ENCODE measurements at regions not wholly inside any gene's neighbourhood (a gene's known extent, or its start where the extent isn't known, plus 50 kb on each side); places are given as distances from the start of the nearest gene placed in this dataset.

- DNase-seq: no peak
- intact Hi-C loops (cut with DNase I): no loop called here
Observed at GRCh38 chr2:19503406-19503805, 145.0 kb upstream of the OSR1 start.

- intact Hi-C loops (cut with DNase I): no loop called here
- no peak for DNase-seq
Observed at GRCh38 chr2:19500126-19500525, 141.7 kb upstream of the OSR1 start.

- no peak for DNase-seq
- intact Hi-C loops (cut with DNase I): no loop called here
Observed at GRCh38 chr2:19496646-19497045, 138.2 kb upstream of the OSR1 start.

GRCh38 chr2:19494241-19494640 is 135.8 kb upstream of the OSR1 start:
- intact Hi-C loops (cut with DNase I): no loop called here
- no peak for DNase-seq

GRCh38 chr2:19491796-19492195 is 133.4 kb upstream of the OSR1 start:
- no peak for DNase-seq
- intact Hi-C loops (cut with DNase I): no loop called here

DNA sequence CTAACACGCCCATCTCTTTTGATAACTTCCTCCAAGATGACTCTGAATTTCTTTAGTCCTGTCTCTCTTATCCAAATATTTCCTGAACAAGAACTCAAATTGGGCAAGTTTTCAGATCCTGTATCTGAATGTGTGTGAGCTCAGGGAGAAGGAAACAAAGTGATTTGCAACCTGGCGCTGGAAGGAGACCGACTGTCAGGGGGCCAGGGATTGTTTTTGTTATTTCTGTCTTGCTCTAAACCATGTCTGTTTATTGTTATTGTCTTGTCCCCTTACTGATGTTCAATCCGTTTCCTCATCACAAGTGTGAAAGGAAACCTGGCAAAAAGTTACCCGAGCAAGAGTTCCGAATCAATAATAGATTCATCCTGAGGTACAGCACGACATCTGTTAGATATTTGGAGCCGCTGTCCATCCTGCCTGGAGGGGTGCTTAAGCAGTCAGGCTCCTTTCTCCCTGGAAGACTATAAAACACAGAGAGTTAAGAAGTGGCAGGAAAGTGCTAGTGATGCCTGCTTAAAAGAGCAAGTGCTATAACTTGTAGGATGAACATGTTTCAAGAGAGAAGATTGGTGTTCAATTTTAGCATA is 132.5 kb upstream of the OSR1 start:
- no peak for DNase-seq
- intact Hi-C loops (cut with DNase I): no loop called here

DNA sequence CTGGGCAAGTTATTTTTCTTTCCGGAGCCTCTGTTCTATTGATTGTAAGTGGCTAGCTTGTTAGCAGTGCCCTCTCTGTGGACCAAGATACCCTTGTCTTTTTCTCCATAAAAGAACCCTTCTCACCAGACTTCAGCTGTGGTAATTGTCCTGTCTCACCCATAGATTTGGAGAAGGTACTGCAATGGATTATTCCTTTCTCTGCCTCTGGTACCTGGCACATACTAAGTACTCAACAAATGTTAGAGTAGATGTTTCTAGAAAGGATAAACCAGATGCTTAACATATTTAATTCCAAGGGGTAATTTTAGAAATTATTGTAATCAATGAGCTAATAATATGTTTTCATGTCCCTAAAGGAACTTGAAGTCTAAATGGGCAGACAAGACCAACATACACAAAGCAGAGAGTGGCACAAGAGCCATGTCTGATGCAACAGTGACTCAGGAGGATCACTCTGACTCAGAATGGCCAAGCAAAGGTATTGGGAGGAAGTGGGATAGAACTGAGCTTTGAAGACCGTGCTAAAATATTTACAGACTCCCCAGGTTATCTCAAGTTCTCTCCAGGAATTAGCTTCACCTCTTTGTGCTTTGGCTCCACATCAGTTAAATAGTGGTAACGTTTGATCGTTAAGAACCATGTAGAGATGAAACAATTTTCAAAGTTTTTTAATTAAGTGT is 129.7 kb upstream of the OSR1 start:
- no peak for DNase-seq
- intact Hi-C loops (cut with DNase I): no loop called here

- DNase-seq: no peak
- intact Hi-C loops (cut with DNase I): no loop called here
Observed at GRCh38 chr2:19484736-19485135, 126.3 kb upstream of the OSR1 start.

- intact Hi-C loops (cut with DNase I): no loop called here
- DNase-seq: no peak
Observed at GRCh38 chr2:19480673-19481072, 122.2 kb upstream of the OSR1 start.

- intact Hi-C loops (cut with DNase I): no loop called here
- DNase-seq: no peak
Observed at GRCh38 chr2:19479666-19480065, 121.2 kb upstream of the OSR1 start.

GRCh38 chr2:19478409-19478808 is 120.0 kb upstream of the OSR1 start:
- intact Hi-C loops (cut with DNase I): no loop called here
- no peak for DNase-seq

- intact Hi-C loops (cut with DNase I): no loop called here
- DNase-seq: no peak
Observed at GRCh38 chr2:19476327-19476726, 117.9 kb upstream of the OSR1 start.

- intact Hi-C loops (cut with DNase I): no loop called here
- DNase-seq: peak in 26 of 42 donors; percentile 3 to 58 (median 22)
Observed at GRCh38 chr2:19474128-19474527, 115.7 kb upstream of the OSR1 start.

- no peak for DNase-seq
- intact Hi-C loops (cut with DNase I): no loop called here
Observed at GRCh38 chr2:19473350-19473749, 114.9 kb upstream of the OSR1 start.

- no peak for DNase-seq
- intact Hi-C loops (cut with DNase I): no loop called here
Observed at GRCh38 chr2:19472391-19472978, 114.1 kb upstream of the OSR1 start.

- DNase-seq: no peak
- intact Hi-C loops (cut with DNase I): no loop called here
Observed at GRCh38 chr2:19471491-19471890, 113.1 kb upstream of the OSR1 start.

DNA sequence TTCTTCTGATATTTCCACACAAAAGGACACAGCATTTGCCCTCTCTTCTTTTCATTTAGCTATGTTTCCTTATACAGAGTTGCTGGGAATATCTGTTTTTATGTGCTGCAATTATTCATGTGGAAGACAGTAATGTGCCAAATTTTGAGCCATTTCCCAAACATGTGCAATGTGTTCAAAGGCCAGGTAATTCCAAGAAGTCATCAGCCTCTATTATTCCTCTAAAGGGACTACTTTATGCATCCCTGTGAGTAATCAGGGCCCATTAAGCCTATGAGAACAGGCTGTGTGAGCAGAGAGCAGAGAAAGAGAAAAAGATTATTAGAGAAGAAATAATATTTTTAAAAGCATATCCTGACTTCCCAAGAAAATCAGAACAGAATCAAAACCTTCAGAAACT is 107.6 kb upstream of the OSR1 start:
- intact Hi-C loops (cut with DNase I): no loop called here
- DNase-seq: no peak

DNA sequence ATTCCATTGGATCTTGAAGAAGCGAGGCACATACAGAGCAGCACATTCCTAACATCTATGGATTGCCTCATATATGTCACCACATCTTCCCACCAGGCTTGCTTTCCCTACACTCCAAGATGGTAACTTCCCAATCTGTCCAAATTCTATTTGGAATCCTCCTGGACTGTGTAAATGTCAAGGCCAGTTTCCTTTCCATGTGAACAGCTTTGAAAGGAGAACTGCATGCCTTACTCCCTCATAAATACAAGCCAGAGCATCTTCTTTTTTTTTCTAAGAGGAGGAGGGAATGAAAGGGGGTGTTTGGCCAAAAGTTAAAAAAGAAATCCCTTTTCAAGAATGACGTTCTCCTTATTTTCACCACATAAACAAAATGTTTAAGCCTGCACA is 103.8 kb upstream of the OSR1 start:
- intact Hi-C loops (cut with DNase I): no loop called here
- no peak for DNase-seq

DNA sequence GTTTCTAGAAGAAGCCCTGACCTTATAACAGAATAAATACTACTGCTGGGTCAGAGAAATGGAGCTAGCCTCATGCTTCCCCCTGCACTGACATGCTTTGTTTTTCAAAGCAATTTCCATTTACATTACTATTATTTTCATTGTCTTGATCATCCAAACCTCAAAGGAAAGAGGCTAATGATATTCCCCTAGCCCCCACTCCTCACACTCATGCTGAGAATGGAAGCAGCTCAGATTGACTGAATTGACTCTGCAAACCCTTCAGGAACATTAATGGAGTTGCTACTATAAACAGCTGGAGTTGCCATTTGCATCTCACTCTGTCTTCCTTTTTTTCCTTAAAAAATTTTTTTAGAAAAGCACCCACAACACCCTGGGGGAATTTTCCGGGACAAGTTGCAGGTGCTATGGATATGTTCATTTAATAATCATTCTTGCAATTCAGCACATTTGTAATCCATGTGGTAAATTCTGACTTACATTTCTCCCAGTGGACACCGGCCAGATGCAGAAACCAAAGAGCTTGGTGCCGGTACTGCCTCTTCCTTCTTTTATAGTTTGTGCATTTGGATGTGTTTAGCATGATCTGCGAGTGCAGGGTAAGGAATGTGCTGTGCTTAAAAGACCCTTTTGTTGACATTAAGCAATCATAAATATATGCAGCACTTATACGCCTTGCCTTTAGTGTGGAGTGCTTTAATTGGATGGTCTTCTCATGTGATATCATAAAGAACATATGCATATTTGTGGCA is 103.3 kb upstream of the OSR1 start:
- intact Hi-C loops (cut with DNase I): no loop called here
- no peak for DNase-seq

GRCh38 chr2:19460761-19461160 is 102.3 kb upstream of the OSR1 start:
- intact Hi-C loops (cut with DNase I): no loop called here
- no peak for DNase-seq
